ENCODE measurements at regions not wholly inside any gene's neighbourhood (a gene's known extent, or its start where the extent isn't known, plus 50 kb on each side); places are given as distances from the start of the nearest gene placed in this dataset.
"Not testable (repeated sequence)": the region's sequence is repeated elsewhere in the genome, so short reads cannot be mapped to it uniquely, and the experiment has no call there.

DNA sequence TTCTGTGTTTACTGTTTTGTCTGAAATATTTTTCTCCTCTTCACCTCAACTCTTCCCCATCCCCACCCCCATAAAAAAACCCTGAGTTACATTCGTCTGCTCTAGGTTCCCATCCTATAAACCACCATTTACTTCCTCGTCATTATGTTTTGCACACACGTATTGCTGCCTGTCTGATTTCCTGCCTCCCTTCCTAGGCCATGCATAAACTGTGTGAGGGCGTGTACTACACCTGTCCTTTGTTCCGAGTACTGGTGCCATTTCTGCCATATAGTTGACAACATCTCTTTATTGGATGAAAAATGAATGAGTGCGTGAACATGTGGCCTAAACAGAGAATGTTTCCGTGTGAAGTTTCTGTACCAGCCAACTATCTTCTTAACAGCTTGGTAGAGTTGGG lies 258.5 kb upstream of the FAT1 start:
- no peak for DNase-seq (ENCODE audit: low spot score in 2 of 2)
- Histone ChIP-seq H3K9me3 (no peaks in the 10 kb centered on the region), H3K4me1 (no peaks in the 10 kb centered on the region), H3K27ac (no peak overlapping the region), H3K4me3 (no peak overlapping the region), H3K27me3 (no peaks in the 10 kb centered on the region), H3K36me3 (no peaks in the 10 kb centered on the region)
- WGBS, result 91% methylated on average over 7 of the region's 7 CpGs
- TF ChIP-seq POLR2A (IDR thresholded peaks at IDR 0.05), result no peak
- TF ChIP-seq, protein P1, sequence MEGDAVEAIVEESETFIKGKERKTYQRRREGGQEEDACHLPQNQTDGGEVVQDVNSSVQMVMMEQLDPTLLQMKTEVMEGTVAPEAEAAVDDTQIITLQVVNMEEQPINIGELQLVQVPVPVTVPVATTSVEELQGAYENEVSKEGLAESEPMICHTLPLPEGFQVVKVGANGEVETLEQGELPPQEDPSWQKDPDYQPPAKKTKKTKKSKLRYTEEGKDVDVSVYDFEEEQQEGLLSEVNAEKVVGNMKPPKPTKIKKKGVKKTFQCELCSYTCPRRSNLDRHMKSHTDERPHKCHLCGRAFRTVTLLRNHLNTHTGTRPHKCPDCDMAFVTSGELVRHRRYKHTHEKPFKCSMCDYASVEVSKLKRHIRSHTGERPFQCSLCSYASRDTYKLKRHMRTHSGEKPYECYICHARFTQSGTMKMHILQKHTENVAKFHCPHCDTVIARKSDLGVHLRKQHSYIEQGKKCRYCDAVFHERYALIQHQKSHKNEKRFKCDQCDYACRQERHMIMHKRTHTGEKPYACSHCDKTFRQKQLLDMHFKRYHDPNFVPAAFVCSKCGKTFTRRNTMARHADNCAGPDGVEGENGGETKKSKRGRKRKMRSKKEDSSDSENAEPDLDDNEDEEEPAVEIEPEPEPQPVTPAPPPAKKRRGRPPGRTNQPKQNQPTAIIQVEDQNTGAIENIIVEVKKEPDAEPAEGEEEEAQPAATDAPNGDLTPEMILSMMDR (IDR thresholded peaks at IDR 0.05), result no peak
- TF ChIP-seq EP300 (IDR thresholded peaks at IDR 0.05), result no peak
- TF ChIP-seq POLR2AphosphoS5 (IDR thresholded peaks at IDR 0.05), result no peak

DNA sequence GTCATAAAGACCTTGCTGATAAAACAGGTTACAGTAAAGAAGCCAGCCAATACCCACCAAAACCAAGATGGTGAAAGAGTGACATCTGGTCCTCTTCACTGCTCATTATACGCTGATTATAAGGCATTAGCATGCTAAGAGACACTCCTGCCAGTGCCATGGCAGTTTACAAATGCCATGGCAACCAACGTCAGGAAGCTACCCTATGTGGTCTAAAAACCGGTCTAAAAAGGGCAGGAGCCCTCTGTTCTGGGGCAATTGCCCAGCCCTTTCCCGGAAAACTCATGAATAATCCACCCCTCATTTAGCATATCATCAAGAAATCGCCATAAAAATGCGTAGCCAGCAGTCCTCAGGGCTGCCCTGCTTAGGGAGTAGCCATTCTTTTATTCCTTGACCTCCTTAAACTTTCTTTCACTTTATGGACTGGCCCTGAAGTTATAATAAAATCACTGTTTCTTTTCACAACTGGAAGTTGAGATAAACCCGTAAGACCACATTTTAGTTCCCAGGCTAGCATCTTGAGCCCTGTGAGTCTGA lies 260.5 kb upstream of the FAT1 start:
- no peaks in the 10 kb centered on the region for H3K4me1 ChIP-seq
- 77% methylated on average over 7 of the region's 7 CpGs for WGBS
- H3K4me3 ChIP-seq, result no peak overlapping the region
- no peaks in the 10 kb centered on the region for H3K9me3 ChIP-seq
- H3K27ac ChIP-seq, result no peak overlapping the region
- no peaks in the 10 kb centered on the region for H3K36me3 ChIP-seq
- DNase-seq (ENCODE audit: low spot score in 2 of 2), result no peak
- TF ChIP-seq POLR2AphosphoS5 (IDR thresholded peaks at IDR 0.05) (no peak), EP300 (IDR thresholded peaks at IDR 0.05) (no peak), POLR2A (IDR thresholded peaks at IDR 0.05) (no peak)
- TF ChIP-seq, protein P1 (IDR thresholded peaks at IDR 0.05), result no peak
- no peaks in the 10 kb centered on the region for H3K27me3 ChIP-seq

DNA sequence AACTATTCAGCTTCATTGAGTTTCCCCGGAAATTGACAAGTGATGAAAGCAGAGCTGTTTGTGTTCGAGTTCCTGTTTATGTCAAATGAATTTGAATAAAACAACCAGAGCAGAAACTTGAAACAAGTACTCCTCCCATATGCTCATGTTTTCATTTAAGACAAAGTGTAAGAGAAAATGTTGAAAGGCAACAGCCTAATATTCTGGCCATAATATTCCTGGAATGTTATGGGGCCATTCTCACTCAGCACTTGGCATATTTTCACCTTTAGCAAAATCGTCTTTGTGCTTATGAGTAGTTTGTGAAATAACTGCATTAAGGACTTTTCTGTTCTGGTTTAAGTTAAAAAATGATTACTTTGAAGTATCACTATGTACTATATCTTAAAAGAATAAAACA lies 276.0 kb upstream of the FAT1 start:
- Histone ChIP-seq H3K36me3 (no peaks in the 10 kb centered on the region), H3K27ac (no peak overlapping the region), H3K27me3 (no peaks in the 10 kb centered on the region), H3K9me3 (no peaks in the 10 kb centered on the region), H3K4me3 (no peak overlapping the region), H3K4me1 (no peaks in the 10 kb centered on the region)
- 47% methylated on average over 3 of the region's 3 CpGs for WGBS
- DNase-seq (ENCODE audit: low spot score in 2 of 2), result no peak
- TF ChIP-seq, protein P1 (IDR thresholded peaks at IDR 0.05), result no peak
- TF ChIP-seq POLR2AphosphoS5 (IDR thresholded peaks at IDR 0.05) (no peak), POLR2A (IDR thresholded peaks at IDR 0.05) (no peak), EP300 (IDR thresholded peaks at IDR 0.05) (no peak)

DNA sequence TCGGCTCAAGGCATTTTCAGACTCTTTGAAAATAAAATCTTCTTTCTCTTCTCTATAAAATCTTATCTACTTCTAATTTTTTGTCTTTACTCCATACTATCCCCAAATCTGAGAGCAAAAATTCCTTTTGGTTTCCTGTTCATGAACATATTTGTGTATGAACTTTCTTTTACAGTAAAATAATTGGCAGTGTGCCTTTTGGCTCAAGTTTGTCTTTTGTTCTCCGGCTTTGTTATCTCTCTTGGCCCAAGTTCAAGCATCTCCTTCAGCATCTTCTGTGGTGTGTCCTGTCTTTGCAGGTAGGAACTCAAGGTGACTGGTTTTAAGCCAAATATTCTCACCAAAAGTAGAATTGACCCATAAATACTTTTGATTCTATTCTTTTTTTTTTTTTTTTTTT lies 276.6 kb upstream of the FAT1 start:
- Histone ChIP-seq H3K27me3 (no peaks in the 10 kb centered on the region), H3K36me3 (no peaks in the 10 kb centered on the region), H3K9me3 (no peaks in the 10 kb centered on the region), H3K4me1 (no peaks in the 10 kb centered on the region), H3K4me3 (no peak overlapping the region), H3K27ac (no peak overlapping the region)
- 26% methylated on average over 2 of the region's 2 CpGs for WGBS
- no peak for TF ChIP-seq EP300 (IDR thresholded peaks at IDR 0.05)
- TF ChIP-seq, protein P1 (IDR thresholded peaks at IDR 0.05), result no peak
- TF ChIP-seq POLR2AphosphoS5 (IDR thresholded peaks at IDR 0.05), result no peak
- no peak for TF ChIP-seq POLR2A (IDR thresholded peaks at IDR 0.05)
- no peak for DNase-seq (ENCODE audit: low spot score in 2 of 2)

DNA sequence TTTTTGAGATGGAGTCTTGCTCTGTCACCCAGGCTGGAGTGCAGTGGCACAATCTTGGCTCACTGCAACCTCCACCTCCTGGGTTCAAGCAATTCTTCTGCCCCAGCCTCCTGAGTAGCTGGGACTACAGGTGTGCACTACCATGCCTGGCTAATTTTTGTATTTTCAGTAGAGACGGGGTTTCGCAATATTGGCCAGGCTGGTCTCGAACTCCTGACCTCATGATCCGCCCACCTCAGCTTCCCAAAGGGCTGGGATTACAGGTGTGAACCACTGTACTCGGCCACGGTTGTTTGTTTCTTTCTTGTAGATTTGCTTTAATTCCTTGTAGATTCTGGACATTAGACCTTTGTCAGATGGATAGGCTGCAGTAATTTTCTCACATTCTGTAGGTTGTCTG lies 278.5 kb upstream of the FAT1 start:
- DNase-seq (ENCODE audit: low spot score in 2 of 2); H3K36me3 ChIP-seq; H3K4me3 ChIP-seq; H3K27me3 ChIP-seq; H3K27ac ChIP-seq; H3K4me1 ChIP-seq; H3K9me3 ChIP-seq: not testable (repeated sequence)
- 97% methylated on average over 6 of the region's 6 CpGs for whole genome bisulfite sequencing

DNA sequence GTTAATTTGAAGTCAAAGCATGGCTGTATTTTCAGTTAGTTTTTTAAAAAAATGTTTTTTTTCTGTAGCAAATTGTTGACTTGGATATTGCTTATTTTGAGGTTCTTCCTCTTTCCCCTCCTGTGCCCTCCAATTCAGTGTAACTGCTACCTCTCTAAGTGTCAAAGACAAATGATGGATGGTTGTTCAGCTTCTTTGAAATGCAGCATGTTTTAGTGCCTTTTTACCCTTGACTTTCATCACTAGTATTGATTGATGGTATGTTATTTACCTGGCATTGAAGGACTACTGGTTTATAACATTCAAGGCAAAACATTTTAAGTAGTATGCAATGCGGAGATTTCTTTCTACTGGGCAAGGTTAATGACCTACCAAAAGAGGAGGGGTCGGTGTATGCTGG lies 281.0 kb upstream of the FAT1 start:
- no peaks in the 10 kb centered on the region for H3K9me3 ChIP-seq
- no peak overlapping the region for H3K4me3 ChIP-seq
- H3K4me1 ChIP-seq, result peaks cover 6% of the 10 kb centered on the region
- no peak overlapping the region for H3K27ac ChIP-seq
- DNase-seq (ENCODE audit: low spot score in 2 of 2), result no peak
- H3K36me3 ChIP-seq, result no peaks in the 10 kb centered on the region
- TF ChIP-seq, protein P1 (IDR thresholded peaks at IDR 0.05), result no peak
- TF ChIP-seq POLR2AphosphoS5 (IDR thresholded peaks at IDR 0.05) (no peak), EP300 (IDR thresholded peaks at IDR 0.05) (no peak), POLR2A (IDR thresholded peaks at IDR 0.05) (no peak)
- 81% methylated on average over 2 of the region's 2 CpGs for WGBS
- H3K27me3 ChIP-seq, result no peaks in the 10 kb centered on the region
